NCI-H82 treated with DMSO at 0.1 percent for 48 hours (cell line): ENCODE measurements at regions not wholly inside any gene's neighbourhood (a gene's known extent, or its start where the extent isn't known, plus 50 kb on each side); places are given as distances from the start of the nearest gene placed in this dataset.
A peak's percentile ranks its signal among the peaks of the same experiment; 100 is the strongest.
"Not testable (repeated sequence)": the region's sequence is repeated elsewhere in the genome, so short reads cannot be mapped to it uniquely, and the experiment has no call there.

Experiments used
- DNase-seq: peaks from one replicate; lab custom pipeline; 2025; ENCODE audit not compliant: unreplicated experiment; lab: John Stamatoyannopoulos, UW

GRCh38 chr6:67914419-67914818, 720.7 kb upstream of the ADGRB3 start:
- DNase-seq, result no peak

GRCh38 chr6:67909354-67909753, 725.7 kb upstream of the ADGRB3 start:
- no peak for DNase-seq

DNA sequence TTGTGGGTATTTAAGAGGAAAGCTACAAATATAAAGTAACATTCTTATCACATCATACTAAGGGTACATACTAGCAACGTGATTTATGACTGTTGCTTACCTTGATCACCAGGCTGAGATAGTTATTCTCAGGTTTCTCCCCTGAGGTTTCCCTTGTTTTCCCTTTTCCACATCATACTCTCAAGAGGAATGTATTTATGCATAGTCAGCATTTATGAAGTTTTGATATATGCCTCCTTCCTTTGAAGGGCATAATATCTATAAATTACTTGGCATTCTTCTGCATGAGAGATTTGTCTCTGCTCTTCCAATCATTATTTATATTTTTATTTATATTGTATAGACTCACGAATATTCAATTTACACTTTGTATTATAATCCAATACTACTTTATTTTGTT, 726.7 kb upstream of the ADGRB3 start:
- no peak for DNase-seq

- not testable (repeated sequence) for DNase-seq
Measured at GRCh38 chr6:67904735-67905134, 730.3 kb upstream of the ADGRB3 start.

DNA sequence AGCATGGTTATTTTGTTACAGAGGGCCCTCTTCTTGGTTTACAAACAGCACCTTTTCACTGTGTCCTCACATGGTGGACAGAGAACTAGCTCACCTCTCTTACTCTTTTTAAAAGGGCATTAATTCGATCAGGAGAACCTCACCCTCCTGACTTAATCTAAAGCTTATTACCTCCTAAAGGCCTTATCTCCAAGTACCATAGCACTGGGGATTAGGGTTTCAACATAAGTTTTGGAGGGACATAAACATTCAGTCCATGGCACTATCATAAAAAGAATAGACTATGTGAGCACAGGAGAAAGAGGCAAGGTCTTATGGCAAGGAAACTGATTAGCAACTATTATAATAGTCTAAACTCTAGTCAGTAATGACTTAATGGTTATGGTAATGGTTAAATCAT, 736.2 kb upstream of the ADGRB3 start:
- DNase-seq, result peak; percentile 82

GRCh38 chr6:67897998-67898607, 737.0 kb upstream of the ADGRB3 start:
- DNase-seq, result peak; percentile 66

DNA sequence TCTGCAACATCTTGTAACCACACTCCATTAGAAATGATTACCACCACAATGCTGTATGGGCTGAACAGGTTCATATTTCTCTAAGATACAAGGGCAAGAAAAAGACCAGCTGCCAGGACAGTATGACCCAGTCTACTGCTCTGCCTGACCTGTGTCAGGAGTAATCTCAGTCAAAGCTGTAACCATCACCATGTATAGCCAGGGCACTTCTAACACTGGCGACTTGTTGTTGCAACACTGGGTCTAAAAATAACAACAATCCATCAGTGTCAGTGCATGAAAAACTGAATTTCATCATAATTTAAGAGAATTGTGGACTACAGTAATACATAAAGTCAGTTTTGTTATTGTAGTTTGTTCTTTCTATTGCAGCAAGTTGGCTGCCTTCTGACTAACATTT, 738.6 kb upstream of the ADGRB3 start:
- DNase-seq, result no peak

DNA sequence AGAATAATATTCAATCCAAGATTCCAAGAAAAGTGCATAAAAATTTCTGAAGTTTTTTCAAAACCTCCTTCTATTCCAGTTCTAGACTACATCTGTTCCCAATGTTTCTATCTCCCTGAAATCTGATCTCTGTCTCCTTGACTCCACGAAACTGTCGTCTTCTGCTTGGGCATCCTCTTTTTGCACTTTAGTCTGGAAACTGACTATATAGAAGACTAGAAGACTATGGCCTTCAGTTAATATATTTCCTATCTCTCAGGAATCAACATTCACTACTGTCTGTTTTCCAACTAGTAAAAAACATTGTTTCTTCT, 745.4 kb upstream of the ADGRB3 start:
- DNase-seq, result no peak

DNA sequence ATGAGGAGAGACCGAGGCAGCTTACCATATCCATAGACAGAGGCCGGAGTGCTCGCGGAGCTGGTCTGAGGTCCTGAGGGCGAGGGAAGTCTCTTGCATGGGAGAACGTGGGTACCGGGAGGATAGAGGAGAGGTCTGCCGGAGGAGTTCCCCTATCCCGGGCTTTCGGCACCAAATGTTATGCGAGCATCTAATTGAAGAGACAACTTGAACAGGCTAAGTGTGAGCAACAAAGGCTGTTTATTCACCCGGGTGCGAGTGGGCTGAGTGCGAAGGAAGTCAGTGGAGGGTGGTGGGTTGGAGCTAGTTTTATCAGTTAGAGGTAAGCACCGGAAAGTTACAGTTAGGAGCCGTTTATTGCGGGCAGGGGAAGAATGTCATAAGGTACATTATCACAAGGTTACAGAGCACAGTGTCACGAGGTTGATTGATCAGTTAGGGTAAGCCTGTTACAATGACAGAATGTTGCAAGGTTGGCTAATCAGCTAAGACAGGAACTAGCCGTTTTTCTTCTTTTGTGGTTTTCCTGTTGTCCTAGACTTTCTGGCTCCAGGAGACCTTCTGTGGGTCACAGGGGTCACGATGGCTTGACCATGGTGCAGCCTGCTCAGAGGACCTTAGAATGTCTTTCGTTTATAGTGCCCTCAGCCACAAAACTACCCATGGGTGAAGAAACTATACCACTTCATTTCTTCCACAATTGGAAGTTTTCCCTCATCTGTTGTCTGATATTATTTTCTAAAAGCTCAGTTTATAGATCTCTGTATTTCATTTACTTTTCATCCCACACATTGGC, 746.0 kb upstream of the ADGRB3 start:
- no peak for DNase-seq

- no peak for DNase-seq
Measured at GRCh38 chr6:67888546-67888885, 746.6 kb upstream of the ADGRB3 start.

- DNase-seq, result no peak
Measured at GRCh38 chr6:67887747-67888545, 747.1 kb upstream of the ADGRB3 start.

GRCh38 chr6:67887419-67887746, 747.7 kb upstream of the ADGRB3 start:
- DNase-seq, result no peak

GRCh38 chr6:67886840-67887292, 748.2 kb upstream of the ADGRB3 start:
- DNase-seq, result no peak

DNA sequence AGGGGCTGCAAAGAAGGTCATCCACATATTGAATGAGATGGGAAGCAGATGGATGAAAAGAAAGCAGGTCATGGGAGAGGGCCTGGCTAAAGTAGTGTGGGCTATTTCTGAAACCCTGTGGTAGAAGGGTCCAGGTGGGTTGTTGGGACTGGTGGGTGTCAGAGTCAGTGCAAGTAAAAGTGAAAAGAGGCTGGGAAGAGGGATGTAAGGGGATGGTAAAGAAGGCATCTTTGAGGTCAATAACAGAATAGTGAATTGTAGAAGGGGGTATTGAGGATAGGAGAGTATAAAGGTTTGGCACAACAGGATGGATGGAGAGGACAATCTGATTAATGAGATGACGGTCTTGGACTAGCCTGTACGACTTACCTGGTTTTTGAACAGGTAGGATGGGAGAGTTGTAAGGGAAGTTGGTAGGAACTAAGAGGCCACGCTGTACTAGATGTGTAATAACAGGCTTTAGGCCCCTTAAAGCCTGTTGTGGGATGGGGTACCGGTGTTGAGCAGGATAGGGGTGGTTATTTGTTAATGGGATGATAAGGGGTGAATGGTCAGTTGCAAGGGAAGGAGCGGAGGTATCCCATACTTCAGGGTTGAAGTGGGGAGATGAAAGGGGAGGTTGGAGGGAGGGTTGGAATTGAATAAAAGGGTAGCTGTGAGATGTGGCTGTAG, 748.9 kb upstream of the ADGRB3 start:
- no peak for DNase-seq

DNA sequence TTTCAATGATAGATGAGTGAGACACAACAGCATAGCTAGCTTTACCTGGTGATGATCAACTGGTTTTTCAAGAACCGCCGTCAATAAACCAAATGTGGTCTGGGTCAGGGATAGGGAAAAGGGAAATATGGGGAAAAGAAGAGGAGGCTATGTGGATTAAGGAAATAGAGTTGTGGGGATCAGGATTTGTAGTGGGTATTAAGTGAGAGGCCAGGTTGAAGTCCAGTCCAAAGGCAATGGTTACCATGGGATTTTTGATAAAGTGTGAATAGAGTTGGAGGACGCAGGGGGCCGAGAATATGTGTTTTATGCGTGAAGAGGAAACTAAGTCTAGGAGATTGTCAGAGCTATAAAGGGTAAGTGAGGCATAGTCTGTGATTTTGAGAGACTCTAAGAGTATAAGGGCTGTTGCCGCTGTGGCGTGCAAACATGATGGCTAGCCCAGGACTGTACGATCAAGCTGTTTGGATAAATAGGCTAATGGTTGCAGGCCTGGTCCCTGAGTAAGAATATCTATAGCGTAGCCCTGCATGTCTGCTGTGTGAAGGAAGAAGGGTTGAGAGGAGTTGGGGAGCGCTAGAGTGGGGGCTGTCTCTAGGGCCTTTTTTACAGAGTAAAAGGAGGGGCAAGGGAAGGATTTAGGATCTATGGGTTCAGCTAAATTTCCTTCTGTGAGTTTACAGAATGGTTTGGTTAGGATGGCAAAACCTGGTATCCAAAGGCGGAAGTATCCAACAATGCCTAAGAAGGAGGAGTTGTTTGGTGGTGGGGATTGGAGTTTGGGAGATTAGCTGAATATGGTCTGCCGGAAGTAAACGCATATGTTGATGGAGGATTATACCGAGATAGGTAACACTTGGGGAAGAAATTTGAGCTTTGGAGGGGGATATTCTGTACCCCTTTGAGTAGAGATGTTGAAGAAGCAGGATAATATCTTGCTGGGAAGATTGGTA, 749.7 kb upstream of the ADGRB3 start:
- no peak for DNase-seq

DNA sequence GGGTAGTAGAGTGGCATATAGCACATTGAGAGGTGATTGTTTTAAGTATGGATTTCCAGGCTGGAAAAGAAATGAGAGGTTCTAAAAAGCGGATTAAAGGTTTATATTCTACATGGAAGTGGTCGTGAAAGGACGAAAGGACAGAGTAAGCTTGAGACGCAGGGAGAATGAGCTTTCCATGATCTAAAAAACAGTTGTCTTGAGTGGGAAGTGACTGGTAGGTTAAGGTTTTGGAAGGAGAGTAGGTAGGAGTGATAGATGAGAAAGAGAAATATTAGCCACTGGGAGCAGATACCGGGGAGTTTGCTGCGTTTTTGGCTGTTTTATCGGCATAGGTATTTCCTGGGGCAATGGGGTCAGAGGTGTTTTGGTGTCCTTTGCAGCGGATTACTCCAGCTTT, 750.6 kb upstream of the ADGRB3 start:
- DNase-seq, result no peak

- DNase-seq, result no peak
Measured at GRCh38 chr6:67883500-67884366, 751.3 kb upstream of the ADGRB3 start.

GRCh38 chr6:67882436-67883311, 752.4 kb upstream of the ADGRB3 start:
- DNase-seq, result no peak

DNA sequence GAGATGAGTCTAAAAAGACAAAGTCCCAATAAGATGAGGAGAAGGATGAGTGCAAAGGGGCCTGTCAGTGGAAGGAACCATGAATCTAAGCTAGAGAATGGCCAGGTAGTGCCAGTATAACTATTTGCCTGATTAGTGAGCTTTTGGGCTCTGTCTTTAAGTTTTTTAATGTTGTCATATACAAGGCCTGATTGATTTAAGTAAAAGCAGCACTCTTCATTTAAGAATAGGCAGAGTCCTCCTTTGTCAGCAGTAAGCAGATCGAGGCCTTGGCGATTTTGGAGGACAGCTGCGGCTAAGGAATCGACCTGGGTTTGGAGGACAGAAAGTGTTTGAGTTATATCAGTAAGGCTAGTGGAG, 753.4 kb upstream of the ADGRB3 start:
- DNase-seq, result no peak
